ENCODE measurements at regions not wholly inside any gene's neighbourhood (a gene's known extent, or its start where the extent isn't known, plus 50 kb on each side); places are given as distances from the start of the nearest gene placed in this dataset.

DNA sequence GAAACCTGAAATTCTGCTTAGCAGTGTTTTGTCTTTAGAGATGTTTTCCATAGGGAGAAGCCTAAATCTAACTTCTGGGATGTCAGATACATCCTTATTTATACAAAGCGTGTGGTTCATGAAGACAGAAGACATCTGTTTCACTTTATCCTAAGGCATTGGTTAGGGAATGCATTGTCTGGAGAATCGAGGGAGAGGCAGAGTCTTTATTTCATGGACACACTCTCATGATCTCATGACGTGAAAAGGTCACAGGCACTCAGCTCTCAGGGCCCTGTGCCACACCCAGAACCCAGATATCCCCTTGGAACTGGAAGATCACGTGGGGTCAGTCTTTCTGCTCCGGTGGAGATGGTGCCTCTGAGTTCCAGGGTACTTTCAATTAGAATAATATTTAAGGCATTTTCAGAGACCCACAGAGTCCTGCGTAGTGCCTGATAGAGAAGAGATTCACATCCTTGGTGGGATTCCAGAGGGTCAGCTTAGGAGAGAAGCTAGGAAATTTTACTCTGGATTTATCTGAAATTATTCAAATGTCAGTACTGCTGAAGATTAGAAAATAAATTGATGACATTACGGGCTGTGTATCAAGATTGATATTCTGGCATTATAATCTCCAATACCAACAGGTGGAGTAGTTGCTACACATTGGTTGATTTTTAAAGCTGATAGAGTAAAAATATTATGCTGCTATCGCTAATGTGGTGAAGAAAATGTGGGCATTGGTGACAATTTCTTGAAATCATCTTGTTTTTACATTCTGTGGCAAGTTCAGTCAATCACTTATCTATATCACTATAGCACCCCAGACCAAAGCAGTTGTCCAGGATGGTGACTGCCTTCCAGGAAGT lies 378.3 kb downstream of the MTRR start:
- Histone ChIP-seq H3K4me3 (no peak overlapping the region), H3K27ac (no peak overlapping the region), H3K27me3 (no peaks in the 10 kb centered on the region), H3K4me1 (no peaks in the 10 kb centered on the region), H3K36me3 (no peaks in the 10 kb centered on the region), H3K9me3 (no peaks in the 10 kb centered on the region)
- intact Hi-C loops (cut with DNase I): no loop called here
- DNase-seq (ENCODE audit: extremely low spot score in 2 of 2): no peak
- TF ChIP-seq POLR2AphosphoS5 (IDR thresholded peaks at IDR 0.05; ENCODE audit: insufficient read depth in 1 of 2, low read depth in 1 of 2): no peak
- TF ChIP-seq, protein P1, sequence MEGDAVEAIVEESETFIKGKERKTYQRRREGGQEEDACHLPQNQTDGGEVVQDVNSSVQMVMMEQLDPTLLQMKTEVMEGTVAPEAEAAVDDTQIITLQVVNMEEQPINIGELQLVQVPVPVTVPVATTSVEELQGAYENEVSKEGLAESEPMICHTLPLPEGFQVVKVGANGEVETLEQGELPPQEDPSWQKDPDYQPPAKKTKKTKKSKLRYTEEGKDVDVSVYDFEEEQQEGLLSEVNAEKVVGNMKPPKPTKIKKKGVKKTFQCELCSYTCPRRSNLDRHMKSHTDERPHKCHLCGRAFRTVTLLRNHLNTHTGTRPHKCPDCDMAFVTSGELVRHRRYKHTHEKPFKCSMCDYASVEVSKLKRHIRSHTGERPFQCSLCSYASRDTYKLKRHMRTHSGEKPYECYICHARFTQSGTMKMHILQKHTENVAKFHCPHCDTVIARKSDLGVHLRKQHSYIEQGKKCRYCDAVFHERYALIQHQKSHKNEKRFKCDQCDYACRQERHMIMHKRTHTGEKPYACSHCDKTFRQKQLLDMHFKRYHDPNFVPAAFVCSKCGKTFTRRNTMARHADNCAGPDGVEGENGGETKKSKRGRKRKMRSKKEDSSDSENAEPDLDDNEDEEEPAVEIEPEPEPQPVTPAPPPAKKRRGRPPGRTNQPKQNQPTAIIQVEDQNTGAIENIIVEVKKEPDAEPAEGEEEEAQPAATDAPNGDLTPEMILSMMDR (IDR thresholded peaks at IDR 0.05): no peak
- no peak for TF ChIP-seq POLR2A (IDR thresholded peaks at IDR 0.05)

DNA sequence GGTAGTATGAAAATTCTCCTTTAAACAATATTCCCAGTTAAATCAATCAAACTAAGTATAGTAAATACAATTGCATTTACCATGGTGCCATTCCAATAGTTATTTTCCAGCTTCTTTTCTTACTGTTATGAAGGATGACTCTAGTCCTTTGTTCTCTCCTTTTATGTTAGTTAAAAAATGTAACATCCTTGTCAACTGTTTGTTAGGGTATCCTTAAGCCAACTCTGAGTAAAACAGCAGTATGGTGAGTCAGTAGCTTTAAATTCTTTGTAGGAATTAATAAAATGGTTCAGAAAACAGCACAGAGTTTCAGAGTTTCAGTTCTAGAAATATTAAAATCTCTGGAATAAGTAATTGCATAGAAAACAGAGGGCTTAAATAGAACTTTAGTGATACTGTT lies 384.4 kb downstream of the MTRR start:
- H3K9me3 ChIP-seq: no peaks in the 10 kb centered on the region
- no peaks in the 10 kb centered on the region for H3K27me3 ChIP-seq
- no peaks in the 10 kb centered on the region for H3K4me1 ChIP-seq
- no peak overlapping the region for H3K27ac ChIP-seq
- H3K36me3 ChIP-seq: no peaks in the 10 kb centered on the region
- no peak for TF ChIP-seq POLR2A (IDR thresholded peaks at IDR 0.05)
- TF ChIP-seq, protein P1 (IDR thresholded peaks at IDR 0.05): no peak
- TF ChIP-seq POLR2AphosphoS5 (IDR thresholded peaks at IDR 0.05; ENCODE audit: insufficient read depth in 1 of 2, low read depth in 1 of 2): no peak
- DNase-seq (ENCODE audit: extremely low spot score in 2 of 2): no peak
- intact Hi-C loops (cut with DNase I): no loop called here
- no peak overlapping the region for H3K4me3 ChIP-seq

DNA sequence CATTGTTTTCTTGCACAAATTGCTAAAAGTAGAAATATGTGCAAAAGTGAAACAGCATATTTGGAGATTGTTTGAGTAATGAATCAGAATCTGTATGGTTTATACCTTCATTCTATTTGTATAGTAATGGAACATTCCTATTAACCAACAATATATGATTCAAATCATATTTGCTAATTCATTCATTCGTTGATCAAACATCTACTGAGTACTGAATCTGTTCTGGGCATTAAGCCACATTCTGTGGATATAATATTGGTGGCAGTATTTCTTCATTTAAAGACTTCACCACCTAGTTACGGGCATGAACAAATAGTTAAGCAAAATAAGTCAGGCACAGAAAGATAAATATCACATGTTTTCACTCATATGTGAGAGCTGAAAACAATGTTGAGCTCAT lies 385.7 kb downstream of the MTRR start:
- intact Hi-C loops (cut with DNase I): no loop called here

DNA sequence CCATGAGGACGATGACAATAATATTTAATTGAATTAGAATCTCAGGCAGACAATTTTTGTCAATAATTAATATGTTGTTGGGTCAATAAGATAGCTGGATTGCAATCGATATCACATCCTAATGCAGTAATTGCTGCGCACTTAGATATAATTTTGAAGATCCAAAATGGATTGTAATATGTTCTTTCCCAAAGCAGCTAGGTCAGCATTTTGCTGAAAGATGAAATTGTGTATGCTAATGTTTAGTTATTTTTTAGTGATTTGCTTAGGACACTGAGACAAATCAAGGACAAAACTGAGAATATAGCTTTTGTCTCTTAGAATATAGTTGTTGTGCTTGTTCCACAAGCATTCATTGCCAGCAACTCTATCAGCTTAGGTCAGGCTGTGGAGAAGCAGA lies 389.9 kb downstream of the MTRR start:
- TF ChIP-seq POLR2AphosphoS5 (IDR thresholded peaks at IDR 0.05; ENCODE audit: insufficient read depth in 1 of 2, low read depth in 1 of 2) (no peak), POLR2A (IDR thresholded peaks at IDR 0.05) (no peak)
- TF ChIP-seq, protein P1 (IDR thresholded peaks at IDR 0.05): no peak
- H3K27me3 ChIP-seq: no peaks in the 10 kb centered on the region
- intact Hi-C loops (cut with DNase I): no loop called here

More for the DNA sequence above, 385.7 kb downstream of the MTRR start:
- H3K4me3 ChIP-seq: no peak overlapping the region
- no peaks in the 10 kb centered on the region for H3K4me1 ChIP-seq
- no peaks in the 10 kb centered on the region for H3K9me3 ChIP-seq
- DNase-seq (ENCODE audit: extremely low spot score in 2 of 2): no peak
- no peaks in the 10 kb centered on the region for H3K27me3 ChIP-seq
- TF ChIP-seq POLR2A (IDR thresholded peaks at IDR 0.05): no peak
- TF ChIP-seq, protein P1 (IDR thresholded peaks at IDR 0.05): no peak
- TF ChIP-seq POLR2AphosphoS5 (IDR thresholded peaks at IDR 0.05; ENCODE audit: insufficient read depth in 1 of 2, low read depth in 1 of 2): no peak
- no peaks in the 10 kb centered on the region for H3K36me3 ChIP-seq
- H3K27ac ChIP-seq: no peak overlapping the region

DNA sequence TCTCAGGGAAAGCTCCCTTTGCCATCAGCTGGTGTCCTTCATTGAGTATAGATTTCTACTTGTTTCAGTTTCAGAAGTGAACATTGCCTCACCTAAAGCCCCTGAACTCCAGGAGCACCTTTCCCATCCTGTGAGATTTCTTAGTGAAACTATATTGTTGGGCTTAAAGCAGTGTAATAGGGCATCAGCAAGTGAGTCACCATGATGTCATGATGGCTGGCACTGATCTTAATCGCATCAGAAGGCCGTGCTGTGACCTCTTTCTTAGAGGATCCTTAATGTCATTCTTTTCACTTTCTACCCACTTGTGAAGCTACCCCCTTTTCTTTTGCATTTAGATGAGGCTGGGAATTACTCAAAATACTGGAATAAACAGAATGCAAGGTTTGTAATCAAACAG lies 401.3 kb downstream of the MTRR start:
- intact Hi-C loops (cut with DNase I): no loop called here

More for the DNA sequence above, 389.9 kb downstream of the MTRR start:
- no peak for DNase-seq (ENCODE audit: extremely low spot score in 2 of 2)
- Histone ChIP-seq H3K4me3 (no peak overlapping the region), H3K36me3 (no peaks in the 10 kb centered on the region), H3K27ac (no peak overlapping the region), H3K4me1 (no peaks in the 10 kb centered on the region), H3K9me3 (no peaks in the 10 kb centered on the region)

More for the DNA sequence above, 401.3 kb downstream of the MTRR start:
- H3K36me3 ChIP-seq: no peaks in the 10 kb centered on the region
- TF ChIP-seq POLR2AphosphoS5 (IDR thresholded peaks at IDR 0.05; ENCODE audit: insufficient read depth in 1 of 2, low read depth in 1 of 2) (no peak), POLR2A (IDR thresholded peaks at IDR 0.05) (no peak)
- TF ChIP-seq, protein P1 (IDR thresholded peaks at IDR 0.05): no peak
- no peak overlapping the region for H3K4me3 ChIP-seq
- no peaks in the 10 kb centered on the region for H3K9me3 ChIP-seq
- no peaks in the 10 kb centered on the region for H3K27me3 ChIP-seq
- no peaks in the 10 kb centered on the region for H3K4me1 ChIP-seq
- DNase-seq (ENCODE audit: extremely low spot score in 2 of 2): no peak
- no peak overlapping the region for H3K27ac ChIP-seq
